SU-DHL-6 (cell line): ENCODE measurements at regions not wholly inside any gene's neighbourhood (a gene's known extent, or its start where the extent isn't known, plus 50 kb on each side); places are given as distances from the start of the nearest gene placed in this dataset.

Source experiments
- H2AFZ ChIP-seq: fragments of 200-600 bp; sonication (generic); 2 replicates; pipeline ENCODE4 v1.6.1; 2014; ENCODE audit warnings: low read depth, mild to moderate bottlenecking, moderate library complexity, mixed read lengths, antibody characterized with exemption, low read length; ENCODE audit not compliant: severe bottlenecking
- H3F3A ChIP-seq: fragments of 200-600 bp; shearing (Covaris generic); 2 replicates; pipeline ENCODE4 v1.6.0; 2016; ENCODE audit warnings: antibody characterized with exemption, mild to moderate bottlenecking; ENCODE audit not compliant: insufficient read depth
- H3K27ac ChIP-seq: fragments of 200-600 bp; sonication (generic); 2 replicates; pipeline ENCODE4 v1.5.1; 2016; ENCODE audit warnings: low read depth, mild to moderate bottlenecking, low read length, moderate library complexity, mixed read lengths
- H3K27me3 ChIP-seq: fragments of 200-600 bp; sonication (generic), shearing (Covaris generic); 2 replicates; pipeline ENCODE4 v1.6.0; 2014; ENCODE audit warnings: mild to moderate bottlenecking, low read length
- H3K36me3 ChIP-seq: fragments of 200-600 bp; sonication (generic); 2 replicates; pipeline ENCODE4 v1.6.1; 2014; ENCODE audit warnings: mild to moderate bottlenecking, low read length, mixed read lengths
- H3K4me2 ChIP-seq: fragments of 300-600, 200-600 bp; shearing (Covaris generic), sonication (generic); 2 replicates; pipeline ENCODE4 v1.6.0; 2014; ENCODE audit warnings: low read length, low read depth, mild to moderate bottlenecking; ENCODE audit not compliant: poor library complexity, severe bottlenecking
- H3K4me3 ChIP-seq: fragments of 200-600 bp; sonication (generic); 2 replicates; pipeline ENCODE4 v1.5.1; 2014; ENCODE audit warnings: antibody characterized with exemption, low read length, mild to moderate bottlenecking, mixed read lengths; ENCODE audit not compliant: insufficient read depth, poor library complexity, severe bottlenecking
- H3K79me2 ChIP-seq: fragments of 200-600 bp; sonication (generic); 2 replicates; pipeline ENCODE4 v1.6.1; 2014; ENCODE audit warnings: mild to moderate bottlenecking, low read length, moderate library complexity; ENCODE audit not compliant: insufficient read depth
- H3K9ac ChIP-seq: fragments of 200-600 bp; sonication (generic); 2 replicates; pipeline ENCODE4 v1.7.0; 2014; ENCODE audit warnings: mild to moderate bottlenecking, low read length
- H3K9me2 ChIP-seq: fragments of 200-600 bp; sonication (generic); replicated peaks from 2 replicates; pipeline ENCODE4 v1.6.1; 2014; ENCODE audit warnings: low read length; ENCODE audit not compliant: insufficient read depth
- H3K9me3 ChIP-seq: fragments of 200-600 bp; sonication (generic); 2 replicates; pipeline ENCODE4 v1.6.1; 2014; ENCODE audit warnings: low read length, mixed read lengths; ENCODE audit not compliant: insufficient read depth
- H4K20me1 ChIP-seq: fragments of 200-600 bp; sonication (generic); 2 replicates; pipeline ENCODE4 v1.6.1; 2014; ENCODE audit warnings: low read depth, mild to moderate bottlenecking, antibody characterized with exemption, low read length, moderate library complexity, mixed read lengths
- CTCF ChIP-seq: fragments of 200-600 bp; sonication (generic); IDR thresholded peaks from one replicate; pipeline ENCODE4 v1.5.1; 2017; ENCODE audit warnings: antibody characterized with exemption, mild to moderate bottlenecking, low read length, moderate library complexity; ENCODE audit not compliant: insufficient read depth, poor library complexity, severe bottlenecking
- EZH2phosphoT487 ChIP-seq: fragments of 200-600 bp; sonication (generic), shearing (Covaris generic); conservative IDR thresholded peaks from 2 replicates; pipeline ENCODE4 v1.6.1; 2018; ENCODE audit warnings: mild to moderate bottlenecking, antibody characterized with exemption, low read length, moderate library complexity, mixed read lengths

- H3K9me3 ChIP-seq = no peaks in the 10 kb centered on the region
- no peaks in the 10 kb centered on the region; the same call in 1 of the 2 replicates for H4K20me1 ChIP-seq
- H3K79me2 ChIP-seq = no peaks in the 10 kb centered on the region
- H3F3A ChIP-seq = no peaks in the 10 kb centered on the region
- H3K9me2 ChIP-seq = no peaks in the 10 kb centered on the region
- TF ChIP-seq CTCF (no peak), EZH2phosphoT487 (no peak)
- H3K36me3 ChIP-seq = no peaks in the 10 kb centered on the region
- H2AFZ ChIP-seq = no peak overlapping the region
- no peaks in the 10 kb centered on the region for H3K27me3 ChIP-seq
- H3K27ac ChIP-seq = no peak overlapping the region
- no peak overlapping the region for H3K4me2 ChIP-seq
- H3K4me3 ChIP-seq = no peak overlapping the region
- no peak overlapping the region for H3K9ac ChIP-seq
Observed at GRCh38 chr3:154542837-154543236, 112.8 kb upstream of the GPR149 start.

GRCh38 chr3:154540950-154541604 lies 111.1 kb upstream of the GPR149 start:
- H3K27ac ChIP-seq = no peak overlapping the region

GRCh38 chr3:154538566-154539360 lies 108.8 kb upstream of the GPR149 start:
- no peaks in the 10 kb centered on the region for H3F3A ChIP-seq
- H3K27me3 ChIP-seq = no peaks in the 10 kb centered on the region
- no peak overlapping the region for H2AFZ ChIP-seq
- H3K9ac ChIP-seq = no peak overlapping the region
- no peak overlapping the region for H3K4me2 ChIP-seq
- H3K9me3 ChIP-seq = no peaks in the 10 kb centered on the region
- no peak overlapping the region for H3K4me3 ChIP-seq
- no peaks in the 10 kb centered on the region for H3K79me2 ChIP-seq
- H3K9me2 ChIP-seq = no peaks in the 10 kb centered on the region
- no peak overlapping the region for H3K27ac ChIP-seq
- H3K36me3 ChIP-seq = no peaks in the 10 kb centered on the region
- TF ChIP-seq CTCF (no peak), EZH2phosphoT487 (no peak)
- no peaks in the 10 kb centered on the region for H4K20me1 ChIP-seq

More at GRCh38 chr3:154540950-154541604, 111.1 kb upstream of the GPR149 start:
- Histone ChIP-seq H3K27me3 (no peaks in the 10 kb centered on the region), H3K4me3 (no peak overlapping the region), H3K9ac (no peak overlapping the region), H3K36me3 (no peaks in the 10 kb centered on the region), H4K20me1 (no peaks in the 10 kb centered on the region), H3K9me3 (no peaks in the 10 kb centered on the region), H3K4me2 (no peak overlapping the region), H2AFZ (no peak overlapping the region), H3K9me2 (no peaks in the 10 kb centered on the region), H3K79me2 (no peaks in the 10 kb centered on the region), H3F3A (no peaks in the 10 kb centered on the region)
- TF ChIP-seq EZH2phosphoT487 (no peak), CTCF (no peak)
